HG02588 (cell line): ENCODE measurements at regions not wholly inside any gene's neighbourhood (a gene's known extent, or its start where the extent isn't known, plus 50 kb on each side); places are given as distances from the start of the nearest gene placed in this dataset.
"Not testable (repeated sequence)": the region's sequence is repeated elsewhere in the genome, so short reads cannot be mapped to it uniquely, and the experiment has no call there.

ENCODE experiments used
- ATAC-seq: cut with Tn5 transposase; IDR thresholded peaks from one replicate; pipeline ENCODE4 v1.9.1; 2021; ENCODE audit warnings: mild to moderate bottlenecking, moderate library complexity; ENCODE audit not compliant: unreplicated experiment

DNA sequence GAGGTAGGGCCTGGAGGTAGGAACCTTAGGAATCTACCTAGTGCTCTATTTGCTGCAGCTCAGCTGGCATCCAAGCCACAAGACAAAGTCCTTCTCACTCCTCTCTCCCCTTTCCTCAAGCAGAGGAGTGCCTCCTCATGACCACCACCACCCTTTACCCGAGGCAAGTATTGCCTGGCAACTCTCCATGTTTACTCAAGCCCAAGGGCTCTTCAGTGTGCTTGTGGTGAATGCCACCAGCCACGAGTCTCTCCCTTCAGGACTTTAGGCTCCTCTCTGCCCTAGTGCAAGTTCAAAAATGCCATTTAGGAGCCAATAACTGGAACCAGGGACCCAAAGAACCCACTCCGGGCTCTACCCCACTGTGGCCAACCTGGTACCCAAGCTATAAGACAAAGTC is 514.5 kb upstream of the RGMB start:
- no peak for ATAC-seq

GRCh38 chr5:98259595-98259994 is 513.9 kb upstream of the RGMB start:
- ATAC-seq = no peak

GRCh38 chr5:98263084-98263483 is 510.4 kb upstream of the RGMB start:
- ATAC-seq = no peak

GRCh38 chr5:98268162-98268860 is 505.2 kb upstream of the RGMB start:
- no peak for ATAC-seq

- no peak for ATAC-seq
Measured at GRCh38 chr5:98275980-98276379, 497.5 kb upstream of the RGMB start.

- no peak for ATAC-seq
Measured at GRCh38 chr5:98282521-98282920, 490.9 kb upstream of the RGMB start.

DNA sequence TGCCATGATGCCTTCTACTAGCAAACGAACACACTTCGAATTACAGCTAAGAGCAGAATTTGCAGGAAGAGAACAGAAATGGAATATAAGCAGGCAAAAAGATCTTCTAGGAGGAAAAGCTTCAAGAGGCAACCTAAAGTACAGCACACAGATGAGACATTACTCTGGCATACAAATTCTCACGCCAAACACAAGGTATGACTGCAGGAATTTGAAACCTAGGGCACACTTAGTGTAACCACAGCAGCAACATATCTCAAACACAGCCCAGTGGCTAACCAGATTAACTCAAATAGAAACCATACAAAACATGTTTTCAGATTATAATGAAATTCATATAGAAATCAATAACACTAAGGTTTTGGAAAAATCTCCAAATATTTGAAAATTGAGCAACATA is 481.0 kb upstream of the RGMB start:
- no peak for ATAC-seq

- ATAC-seq = no peak
Measured at GRCh38 chr5:98296426-98296825, 477.0 kb upstream of the RGMB start.

DNA sequence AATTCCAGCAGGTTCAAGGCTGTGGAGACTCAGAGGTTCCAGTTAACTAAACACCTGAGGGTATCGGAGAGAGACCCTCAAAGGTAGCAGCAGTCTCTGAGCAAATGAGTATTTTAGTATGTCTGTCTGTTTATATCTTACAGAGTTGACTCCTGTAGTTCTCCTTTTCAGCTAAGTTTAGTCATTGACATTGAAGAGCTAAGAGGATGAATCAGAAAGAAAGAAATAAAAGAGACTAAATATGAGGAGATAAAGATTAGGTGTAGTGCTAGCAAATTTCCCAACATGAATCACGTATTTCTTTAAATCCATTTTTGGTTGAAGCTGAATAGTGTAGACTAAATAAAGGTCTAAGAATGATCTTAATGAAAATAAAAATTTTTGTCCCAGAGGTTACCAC is 474.0 kb upstream of the RGMB start:
- no peak for ATAC-seq

- no peak for ATAC-seq
Measured at GRCh38 chr5:98301547-98301946, 471.9 kb upstream of the RGMB start.

DNA sequence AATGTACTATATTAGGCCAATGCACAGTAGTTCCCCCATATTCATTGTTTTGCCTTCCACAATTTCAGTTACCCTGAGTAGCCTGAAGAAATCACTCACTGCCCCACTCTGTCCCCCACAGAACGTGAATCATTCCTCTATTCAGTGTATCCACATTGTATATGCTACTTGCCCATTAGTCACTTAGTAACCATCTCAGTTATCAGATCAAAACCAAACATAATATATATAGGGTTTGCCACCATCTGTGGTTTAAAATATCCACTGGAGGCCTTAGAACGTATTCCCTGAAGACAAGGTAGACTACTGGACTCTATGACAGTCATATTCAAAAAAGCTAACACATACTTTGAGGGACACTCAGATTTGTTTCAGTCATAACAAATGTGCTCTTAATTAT is 465.7 kb upstream of the RGMB start:
- ATAC-seq = no peak

- no peak for ATAC-seq
Measured at GRCh38 chr5:98308231-98308630, 465.2 kb upstream of the RGMB start.

DNA sequence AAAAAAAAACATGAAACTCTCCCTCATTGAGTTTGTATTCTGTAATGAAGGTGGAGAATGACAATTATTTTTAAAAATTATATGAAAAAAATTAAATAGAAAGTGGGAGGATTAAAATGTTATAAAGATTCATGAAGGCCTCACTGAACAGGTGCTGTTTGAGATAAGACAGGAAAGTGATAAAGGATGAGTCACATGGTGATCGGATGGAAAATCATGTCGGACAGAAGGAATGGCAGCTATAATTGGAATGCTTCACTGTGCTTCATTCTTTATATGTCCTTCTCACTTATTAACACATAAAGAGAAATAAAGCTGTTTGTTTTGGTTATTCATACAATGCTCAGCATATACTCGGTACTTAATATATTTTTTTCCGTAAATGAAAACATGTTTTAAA is 464.5 kb upstream of the RGMB start:
- ATAC-seq = no peak

- peak; percentile 81 for ATAC-seq
Measured at GRCh38 chr5:98309785-98310598, 463.5 kb upstream of the RGMB start.

- ATAC-seq = no peak
Measured at GRCh38 chr5:98314292-98314691, 459.2 kb upstream of the RGMB start.

DNA sequence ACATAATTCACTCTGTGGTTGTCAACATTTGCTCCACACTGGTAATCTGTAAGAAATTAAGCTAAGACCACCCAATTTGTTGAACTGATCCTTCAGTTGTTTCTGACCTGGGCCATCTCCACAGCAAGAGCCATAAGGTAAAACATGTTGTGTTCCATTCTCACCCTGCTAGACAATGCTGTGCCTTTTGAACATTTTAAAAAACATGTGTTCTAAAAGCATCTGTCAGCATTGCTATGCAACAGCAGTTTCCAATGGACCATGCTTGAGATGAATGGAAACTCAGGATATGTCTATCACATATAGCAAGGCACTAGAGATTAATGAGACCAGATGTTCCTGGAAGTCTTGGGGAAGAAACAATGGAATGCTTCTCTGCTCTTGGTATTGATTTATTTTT is 455.1 kb upstream of the RGMB start:
- no peak for ATAC-seq

GRCh38 chr5:98319299-98320011 is 454.0 kb upstream of the RGMB start:
- no peak for ATAC-seq

- ATAC-seq = no peak
Measured at GRCh38 chr5:98320343-98320742, 453.1 kb upstream of the RGMB start.

DNA sequence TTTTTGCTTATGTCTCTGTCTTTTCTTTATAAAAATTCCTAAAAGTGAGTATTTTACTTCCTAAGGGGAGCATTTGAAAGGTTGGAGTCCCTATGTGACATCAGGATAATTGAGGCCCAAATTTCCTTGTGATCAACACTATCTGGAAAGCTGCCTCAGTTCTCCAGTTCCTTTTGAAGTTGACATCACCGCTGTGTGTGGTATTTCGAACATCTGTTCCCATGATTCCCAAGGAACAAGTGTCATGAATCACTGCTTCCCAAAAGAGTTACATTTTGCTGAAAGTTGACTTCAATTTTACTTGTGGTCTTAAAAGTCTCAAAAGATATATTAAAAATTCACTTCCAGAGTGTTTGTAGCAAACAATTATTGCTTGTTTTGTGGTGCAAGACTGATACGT is 452.1 kb upstream of the RGMB start:
- ATAC-seq = no peak

GRCh38 chr5:98325187-98325586 is 448.3 kb upstream of the RGMB start:
- not testable (repeated sequence) for ATAC-seq

DNA sequence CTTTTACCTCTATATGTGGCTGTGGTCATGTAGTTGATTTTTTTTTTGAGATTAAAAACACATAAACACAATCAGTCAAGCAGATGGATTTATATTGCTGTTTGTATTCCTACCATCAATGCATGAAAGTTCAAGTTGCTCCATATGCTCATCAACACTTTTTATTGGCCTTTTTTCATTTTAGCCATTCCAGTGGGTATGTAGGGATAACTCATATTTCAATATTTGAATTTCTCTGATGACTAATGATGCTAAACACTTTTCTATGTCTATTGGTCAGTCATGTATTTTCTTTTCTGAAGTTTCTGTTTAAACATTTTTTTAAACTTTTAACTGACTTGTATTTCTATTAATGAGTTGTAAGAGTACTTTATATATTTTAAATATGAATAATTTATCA is 445.4 kb upstream of the RGMB start:
- ATAC-seq = no peak

DNA sequence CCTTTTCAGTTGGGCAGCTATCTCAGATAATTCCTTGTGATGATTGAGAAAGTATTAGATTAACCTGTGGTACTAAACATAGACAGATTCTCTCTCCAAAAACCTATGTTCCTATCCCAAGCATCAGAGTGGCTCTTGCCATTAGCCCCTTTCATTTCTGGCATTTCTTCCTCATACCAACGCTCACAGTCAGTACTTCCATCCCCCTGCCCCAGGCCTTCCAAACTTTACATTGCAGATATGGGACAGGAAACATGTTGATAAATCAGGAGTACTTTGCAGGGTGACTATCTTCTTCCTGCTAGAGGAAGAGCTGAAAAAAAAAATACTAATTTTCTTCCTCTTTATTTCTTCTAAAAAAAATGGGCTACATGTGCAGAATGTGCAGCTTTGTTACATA is 442.6 kb upstream of the RGMB start:
- ATAC-seq = no peak
